Testis (tissue), 2 donors: ENCODE measurements at regions not wholly inside any gene's neighbourhood (a gene's known extent, or its start where the extent isn't known, plus 50 kb on each side); places are given as distances from the start of the nearest gene placed in this dataset.
A peak's percentile ranks its signal among the peaks of the same experiment; 100 is the strongest.
"Not testable (repeated sequence)": the region's sequence is repeated elsewhere in the genome, so short reads cannot be mapped to it uniquely, and the experiment has no call there.

Source experiments
- DNase-seq: peaks from one replicate; pipeline ENCODE4 v3.0.0-alpha.2; 2019
- H3K27ac ChIP-seq, 2 donors: fragments of 200-600 bp; sonication (generic); one replicate each; pipeline ENCODE4 v1.5.1; 2019
- H3K27me3 ChIP-seq: fragments of 200-600 bp; sonication (generic); one replicate; pipeline ENCODE4 v1.5.1; 2019
- H3K36me3 ChIP-seq: fragments of 200-600 bp; sonication (generic); one replicate; pipeline ENCODE4 v1.5.1; 2017; ENCODE audit warnings: low read depth; ENCODE audit errors: missing control alignments
- H3K4me1 ChIP-seq: fragments of 200-600 bp; sonication (generic); one replicate; pipeline ENCODE4 v1.5.1; 2019
- H3K4me3 ChIP-seq, 2 donors: fragments of 200-600 bp; sonication (generic); one replicate each; pipeline ENCODE4 v1.5.1; 2017 to 2019
- H3K9me3 ChIP-seq: fragments of 200-600 bp; sonication (generic); one replicate; pipeline ENCODE4 v1.5.1; 2017
- CTCF ChIP-seq, 3 experiments: fragments of 450-650 bp in 2 of 3; fragments of 200-600 bp in 1 of 3; sonication (generic) in 1 of 3; IDR thresholded peaks; one replicate each; pipeline ENCODE4 v1.5.1; 2016 to 2019; ENCODE audit warnings: antibody characterized with exemption in 3 of 3, mild to moderate bottlenecking in 2 of 3, moderate library complexity in 1 of 3
- POLR2A ChIP-seq: fragments of 450-650 bp; IDR thresholded peaks from one replicate; pipeline ENCODE4 v1.6.1; 2017; ENCODE audit warnings: antibody characterized with exemption, mild to moderate bottlenecking, moderate library complexity
- WGBS, 2 donors: methylation state at CpG; one replicate each; pipeline ENCODE4 v1.1.5; 2018; 5-methylcytosine and 5-hydroxymethylcytosine counted together
- intact Hi-C: fragments of 100-400 bp; cut with DNase I; formaldehyde crosslinking; loops from one replicate; pipeline ENCODE4 v1.15.1; 2023; ENCODE audit warnings: low total_unique reads

DNA sequence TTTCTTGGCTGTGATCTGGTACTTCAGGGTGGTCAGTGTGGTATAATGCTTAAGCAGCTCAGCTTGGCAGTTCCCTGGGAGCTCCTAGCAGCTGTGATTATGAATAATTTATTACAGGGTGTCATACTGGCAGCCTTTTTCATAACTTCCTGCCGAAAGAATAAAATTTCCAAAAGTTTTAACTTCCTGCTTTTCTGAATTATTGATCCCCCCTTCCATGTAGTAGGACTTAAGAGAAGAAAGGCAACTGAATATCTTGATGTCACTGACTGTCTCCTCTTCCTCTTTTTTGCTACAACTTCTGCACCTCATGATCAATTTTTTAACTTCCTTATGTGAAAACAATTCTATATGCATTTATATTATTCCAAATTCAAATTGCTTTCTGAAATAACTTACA, 74.3 kb upstream of the SPEF2 start:
- H3K27me3 ChIP-seq, result no peaks in the 10 kb centered on the region
- TF ChIP-seq POLR2A (no peak), CTCF (IDR thresholded peaks at IDR 0.05) (no peak)
- no peak for DNase-seq
- H3K4me3 ChIP-seq, result no peak overlapping the region
- no peaks in the 10 kb centered on the region for H3K36me3 ChIP-seq
- WGBS, 2 donors, result 61 to 70% methylated on average over 1 of the region's 1 CpG
- H3K27ac ChIP-seq, result no peak overlapping the region
- H3K9me3 ChIP-seq, result no peaks in the 10 kb centered on the region
- no peaks in the 10 kb centered on the region for H3K4me1 ChIP-seq
- intact Hi-C loops, result no loop called here

GRCh38 chr5:35540002-35540401, 77.7 kb upstream of the SPEF2 start:
- H3K4me3 ChIP-seq, result no peak overlapping the region
- H3K27me3 ChIP-seq, result no peaks in the 10 kb centered on the region
- DNase-seq, result no peak
- intact Hi-C loops, result no loop called here
- no peaks in the 10 kb centered on the region for H3K36me3 ChIP-seq
- no peaks in the 10 kb centered on the region for H3K4me1 ChIP-seq
- 30 to 50% methylated on average over 3 of the region's 3 CpGs for WGBS, 2 donors
- TF ChIP-seq CTCF (IDR thresholded peaks at IDR 0.05), result no peak
- no peak overlapping the region for H3K27ac ChIP-seq
- no peaks in the 10 kb centered on the region for H3K9me3 ChIP-seq

- no peak for DNase-seq
- TF ChIP-seq CTCF (IDR thresholded peaks at IDR 0.05) (no peak), POLR2A (no peak)
- H3K27ac ChIP-seq, result no peak overlapping the region
- H3K36me3 ChIP-seq, result no peaks in the 10 kb centered on the region
- 73 to 75% methylated on average over 7 of the region's 7 CpGs for WGBS, 2 donors
- no peaks in the 10 kb centered on the region for H3K27me3 ChIP-seq
- intact Hi-C loops, result no loop called here
- no peaks in the 10 kb centered on the region for H3K4me1 ChIP-seq
- H3K9me3 ChIP-seq, result no peaks in the 10 kb centered on the region
- no peak overlapping the region for H3K4me3 ChIP-seq
Measured at GRCh38 chr5:35538198-35538931, 79.3 kb upstream of the SPEF2 start.

DNA sequence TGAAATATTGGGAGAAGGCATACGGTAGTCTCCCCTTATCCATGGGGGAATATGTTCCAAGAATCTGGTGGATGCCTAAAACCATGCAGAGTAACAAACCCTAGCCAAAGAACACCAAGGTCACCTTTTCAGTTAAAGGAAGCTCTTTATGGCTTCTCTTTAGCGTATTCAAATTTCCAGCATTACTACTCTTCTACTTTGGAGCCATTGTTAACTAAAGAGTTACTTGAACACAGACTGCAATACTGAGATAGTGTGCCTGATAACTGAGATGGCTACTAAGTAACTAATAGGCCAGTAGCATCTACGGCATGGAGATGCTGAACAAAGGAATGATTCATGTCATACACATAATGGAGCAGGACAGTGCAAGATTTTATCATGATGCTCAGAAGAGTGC, 84.5 kb upstream of the SPEF2 start:
- Histone ChIP-seq H3K27me3 (no peaks in the 10 kb centered on the region), H3K27ac (peak overlapping the region in 1 of 2 donors; percentile 60), H3K4me3 (no peak overlapping the region), H3K9me3 (no peaks in the 10 kb centered on the region), H3K4me1 (no peaks in the 10 kb centered on the region), H3K36me3 (no peaks in the 10 kb centered on the region)
- peak; percentile 22 for DNase-seq
- WGBS, 2 donors, result 60 to 61% methylated on average over 3 of the region's 3 CpGs
- intact Hi-C loops, result no loop called here
- no peak for TF ChIP-seq CTCF (IDR thresholded peaks at IDR 0.05)
- no peak for TF ChIP-seq POLR2A

DNA sequence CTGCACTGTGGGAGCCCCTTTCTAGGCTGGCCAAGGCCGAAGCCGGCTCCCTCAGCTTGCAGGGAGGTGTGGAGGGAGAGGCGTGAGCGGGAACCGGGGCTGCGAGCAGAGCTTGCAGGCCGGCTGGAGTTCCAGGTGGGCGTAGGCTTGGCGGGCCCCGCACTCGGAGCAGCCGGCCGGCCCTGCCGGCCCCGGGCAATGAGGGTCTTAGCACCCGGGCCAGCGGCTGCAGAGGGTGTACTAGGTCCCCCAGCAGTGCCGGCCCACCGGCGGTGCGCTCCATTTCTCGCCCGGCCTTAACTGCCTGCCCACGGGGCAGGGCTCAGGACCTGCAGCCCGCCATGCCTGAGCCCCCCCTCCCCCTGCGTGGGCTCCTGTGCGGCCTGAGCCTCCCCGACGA, 86.1 kb upstream of the SPEF2 start:
- DNase-seq, H3K27ac ChIP-seq, H3K9me3 ChIP-seq, intact Hi-C loops, H3K36me3 ChIP-seq, H3K27me3 ChIP-seq, H3K4me1 ChIP-seq: not testable (repeated sequence)
- peak overlapping the region; percentile 9 to 19 for H3K4me3 ChIP-seq
- WGBS, 2 donors, result 67 to 82% methylated on average over 2 to 21 of the region's 29 CpGs
